ENCODE measurements at regions not wholly inside any gene's neighbourhood (a gene's known extent, or its start where the extent isn't known, plus 50 kb on each side); places are given as distances from the start of the nearest gene placed in this dataset.

GRCh38 chr2:129059476-129059875 is 740.8 kb upstream of the HS6ST1 start:
- TF ChIP-seq CTCF (IDR thresholded peaks at IDR 0.05) (no peak), EZH2 (IDR thresholded peaks at IDR 0.05) (no peak), EZH2phosphoT487 (IDR thresholded peaks at IDR 0.05) (no peak)

Data from neural progenitor cell (in vitro differentiated cells).